Activated T-helper 17 cell treated with anti-CD3 and anti-CD28 coated beads, Interleukin-2, amount 50 U/mL, for 72 hours (primary cell): ENCODE measurements at regions not wholly inside any gene's neighbourhood (a gene's known extent, or its start where the extent isn't known, plus 50 kb on each side); places are given as distances from the start of the nearest gene placed in this dataset.

Experiments used
- ATAC-seq: fragments of 150-1000 bp; cut with Tn5 transposase; replicated peaks from 2 replicates; pipeline ENCODE4 v1.10.0; 2021; ENCODE audit warnings: mild to moderate bottlenecking, moderate library complexity
- H3K27ac Mint-ChIP-seq: one replicate; pipeline ENCODE4 v1.8.0; 2022; ENCODE audit warnings: mixed read lengths
- H3K27me3 Mint-ChIP-seq: one replicate; pipeline ENCODE4 v1.8.0; 2022; ENCODE audit warnings: mixed read lengths
- H3K36me3 Mint-ChIP-seq: one replicate; pipeline ENCODE4 v1.8.0; 2022; ENCODE audit warnings: low read depth, mild to moderate bottlenecking, mixed read lengths
- H3K4me1 Mint-ChIP-seq: one replicate; pipeline ENCODE4 v1.8.0; 2022; ENCODE audit warnings: mixed read lengths
- H3K4me3 Mint-ChIP-seq: one replicate; pipeline ENCODE4 v1.8.0; 2022; ENCODE audit warnings: mild to moderate bottlenecking, mixed read lengths
- H3K9me3 Mint-ChIP-seq: one replicate; pipeline ENCODE4 v1.8.0; 2022; ENCODE audit warnings: mixed read lengths

DNA sequence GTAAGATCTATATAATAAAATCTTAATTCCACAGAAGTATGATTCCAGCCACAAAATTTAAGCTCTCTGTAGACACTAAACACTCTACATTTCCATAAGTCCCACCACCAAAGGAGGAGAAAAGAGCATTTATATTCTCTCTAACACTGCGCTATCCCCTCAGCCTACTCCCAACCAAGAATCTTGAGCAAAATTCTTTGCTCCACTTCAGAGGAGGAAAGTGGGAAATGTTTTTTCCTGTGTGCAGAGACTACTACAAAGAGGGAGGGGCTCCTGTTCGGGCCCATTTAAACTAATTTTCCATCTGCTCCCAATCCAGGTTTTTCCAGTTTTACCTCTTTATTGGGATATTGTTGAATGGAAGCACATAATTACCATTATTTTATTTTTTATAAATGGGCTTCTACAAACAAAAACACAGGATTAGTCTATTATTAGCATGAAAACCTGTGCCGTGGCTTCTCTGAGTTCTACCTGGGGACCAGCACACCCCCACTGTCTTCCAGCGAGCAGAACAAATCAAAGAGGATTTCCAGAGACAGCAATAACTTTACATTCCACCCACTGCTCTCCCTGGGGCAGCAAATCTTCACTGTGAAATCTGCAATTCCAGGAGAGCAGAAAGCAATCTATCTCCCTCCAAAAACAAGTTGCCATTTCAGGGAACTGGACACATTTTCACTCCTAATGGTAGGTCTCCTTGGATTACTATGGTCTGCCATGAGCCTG, 174.0 kb downstream of the DAD1 start:
- no peak overlapping the region for H3K4me3 Mint-ChIP-seq
- H3K36me3 Mint-ChIP-seq = no peaks in the 10 kb centered on the region
- no peak for ATAC-seq
- no peaks in the 10 kb centered on the region for H3K9me3 Mint-ChIP-seq
- no peaks in the 10 kb centered on the region for H3K27me3 Mint-ChIP-seq
- no peak overlapping the region for H3K27ac Mint-ChIP-seq
- no peaks in the 10 kb centered on the region for H3K4me1 Mint-ChIP-seq

- Mint-ChIP-seq H3K4me1 (no peaks in the 10 kb centered on the region), H3K27me3 (no peaks in the 10 kb centered on the region), H3K36me3 (no peaks in the 10 kb centered on the region), H3K4me3 (no peak overlapping the region), H3K9me3 (no peaks in the 10 kb centered on the region), H3K27ac (no peak overlapping the region)
- no peak for ATAC-seq
These were observed 176.1 kb downstream of the DAD1 start for GRCh38 chr14:22412926-22413411.

- ATAC-seq = no peak
- Mint-ChIP-seq H3K36me3 (no peaks in the 10 kb centered on the region), H3K4me3 (no peak overlapping the region), H3K4me1 (no peaks in the 10 kb centered on the region), H3K27ac (no peak overlapping the region), H3K27me3 (no peaks in the 10 kb centered on the region), H3K9me3 (no peaks in the 10 kb centered on the region)
These were observed 177.5 kb downstream of the DAD1 start for GRCh38 chr14:22411398-22412055.

DNA sequence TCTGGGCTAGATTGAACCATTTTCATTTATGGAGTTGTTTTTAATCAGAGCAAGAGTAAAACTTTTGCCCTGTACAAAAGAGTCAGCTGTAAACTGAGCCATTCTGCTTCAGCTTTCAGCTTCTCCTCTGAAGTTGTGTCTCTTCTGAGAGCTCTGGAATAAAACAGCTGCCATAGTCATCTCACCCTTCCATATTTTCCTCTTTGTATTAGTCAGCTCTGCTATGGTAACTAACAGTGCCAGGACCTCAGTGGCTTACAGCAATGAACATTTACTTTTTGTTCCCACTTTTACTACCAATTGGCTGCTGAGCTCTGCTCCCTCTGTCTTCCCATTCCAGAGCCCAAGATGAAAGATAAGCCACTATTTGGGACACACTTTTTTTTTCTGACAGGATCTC, 178.5 kb downstream of the DAD1 start:
- Mint-ChIP-seq H3K27me3 (no peaks in the 10 kb centered on the region), H3K36me3 (no peaks in the 10 kb centered on the region), H3K4me3 (no peak overlapping the region), H3K27ac (no peak overlapping the region), H3K9me3 (no peaks in the 10 kb centered on the region), H3K4me1 (no peaks in the 10 kb centered on the region)
- ATAC-seq = no peak

DNA sequence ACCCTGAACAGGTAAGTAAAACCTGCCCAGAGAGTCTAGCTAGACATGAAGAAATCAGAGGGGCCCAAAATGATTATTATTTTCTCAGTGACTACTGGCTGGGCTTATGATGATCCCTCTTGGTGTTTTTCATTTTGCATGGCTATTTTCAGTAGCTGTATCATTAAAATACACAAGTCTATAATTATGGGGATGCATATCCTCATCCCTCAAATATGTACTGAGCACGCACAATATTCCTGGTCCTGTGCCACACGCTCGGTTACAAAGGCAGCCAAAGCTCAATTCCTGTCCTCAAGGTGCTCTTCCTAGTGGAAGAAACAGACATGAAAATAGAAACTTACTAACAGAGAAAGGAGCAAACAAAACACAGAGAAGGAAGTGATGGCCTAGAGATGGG, 180.0 kb downstream of the DAD1 start:
- Mint-ChIP-seq H3K36me3 (no peaks in the 10 kb centered on the region), H3K4me3 (no peak overlapping the region), H3K9me3 (no peaks in the 10 kb centered on the region), H3K27me3 (no peaks in the 10 kb centered on the region), H3K27ac (no peak overlapping the region), H3K4me1 (no peaks in the 10 kb centered on the region)
- no peak for ATAC-seq

- H3K27me3 Mint-ChIP-seq = no peaks in the 10 kb centered on the region
- H3K27ac Mint-ChIP-seq = no peak overlapping the region
- H3K4me1 Mint-ChIP-seq = no peaks in the 10 kb centered on the region
- no peak for ATAC-seq
- H3K9me3 Mint-ChIP-seq = no peaks in the 10 kb centered on the region
- no peak overlapping the region for H3K4me3 Mint-ChIP-seq
- no peaks in the 10 kb centered on the region for H3K36me3 Mint-ChIP-seq
These were observed 180.5 kb downstream of the DAD1 start for GRCh38 chr14:22408547-22408946.

GRCh38 chr14:22407033-22407432, 182.0 kb downstream of the DAD1 start:
- Mint-ChIP-seq H3K9me3 (no peaks in the 10 kb centered on the region), H3K27me3 (no peaks in the 10 kb centered on the region), H3K4me3 (no peak overlapping the region), H3K36me3 (no peaks in the 10 kb centered on the region), H3K27ac (no peak overlapping the region), H3K4me1 (no peaks in the 10 kb centered on the region)
- no peak for ATAC-seq

- ATAC-seq = no peak
- Mint-ChIP-seq H3K9me3 (no peaks in the 10 kb centered on the region), H3K27me3 (no peaks in the 10 kb centered on the region), H3K4me3 (no peak overlapping the region), H3K36me3 (no peaks in the 10 kb centered on the region), H3K27ac (no peak overlapping the region), H3K4me1 (no peaks in the 10 kb centered on the region)
These were observed 183.8 kb downstream of the DAD1 start for GRCh38 chr14:22405201-22405600.

DNA sequence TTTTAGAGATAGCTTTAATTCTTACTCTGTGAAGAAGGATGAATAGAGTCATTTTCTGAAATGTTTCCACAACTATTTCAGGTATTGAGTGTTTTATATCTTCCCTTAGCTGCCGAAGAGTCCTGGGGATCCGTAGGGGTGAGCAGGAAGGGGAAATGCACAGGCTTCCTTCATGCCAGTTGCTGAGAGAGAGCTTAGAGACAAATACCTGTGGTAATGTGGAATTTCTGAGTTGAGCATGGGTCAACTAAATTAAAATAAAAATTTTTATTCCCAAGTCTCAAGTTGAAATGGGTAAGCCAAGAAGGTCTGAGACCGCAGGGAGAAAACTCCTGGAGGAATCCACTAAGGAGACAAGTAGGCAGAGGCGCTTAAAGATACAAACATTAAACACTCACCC, 185.7 kb downstream of the DAD1 start:
- Mint-ChIP-seq H3K27me3 (no peaks in the 10 kb centered on the region), H3K36me3 (no peaks in the 10 kb centered on the region), H3K27ac (no peak overlapping the region), H3K9me3 (no peaks in the 10 kb centered on the region), H3K4me3 (no peak overlapping the region), H3K4me1 (no peaks in the 10 kb centered on the region)
- no peak for ATAC-seq

- Mint-ChIP-seq H3K27me3 (no peaks in the 10 kb centered on the region), H3K9me3 (no peaks in the 10 kb centered on the region), H3K36me3 (no peaks in the 10 kb centered on the region), H3K27ac (no peak overlapping the region), H3K4me1 (no peaks in the 10 kb centered on the region), H3K4me3 (no peak overlapping the region)
- ATAC-seq = no peak
These were observed 188.3 kb downstream of the DAD1 start for GRCh38 chr14:22400655-22401259.

DNA sequence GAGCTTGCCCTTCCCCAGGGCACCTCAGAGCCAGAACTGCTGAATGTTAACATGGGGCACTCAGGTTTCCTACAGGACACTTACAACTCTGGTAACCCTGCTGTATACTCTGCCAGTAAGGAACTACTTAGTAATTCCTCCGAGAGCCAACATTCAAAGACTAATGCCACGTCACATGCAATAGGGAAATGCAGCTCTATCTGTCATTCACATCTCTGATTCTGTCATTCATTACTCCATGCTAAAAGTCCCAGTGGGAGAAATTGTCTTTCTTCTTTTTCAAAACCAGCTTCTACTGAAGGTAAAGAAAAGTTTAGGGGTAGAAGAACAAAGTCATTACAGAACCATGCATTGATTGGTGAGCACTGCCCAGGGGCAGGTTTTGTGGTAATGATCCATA, 189.2 kb downstream of the DAD1 start:
- Mint-ChIP-seq H3K27ac (no peak overlapping the region), H3K4me1 (no peaks in the 10 kb centered on the region), H3K9me3 (no peaks in the 10 kb centered on the region), H3K36me3 (no peaks in the 10 kb centered on the region), H3K27me3 (no peaks in the 10 kb centered on the region), H3K4me3 (no peak overlapping the region)
- no peak for ATAC-seq

GRCh38 chr14:22397221-22397737, 191.7 kb downstream of the DAD1 start:
- H3K36me3 Mint-ChIP-seq = no peaks in the 10 kb centered on the region
- no peaks in the 10 kb centered on the region for H3K27me3 Mint-ChIP-seq
- H3K27ac Mint-ChIP-seq = no peak overlapping the region
- H3K4me3 Mint-ChIP-seq = no peak overlapping the region
- no peak for ATAC-seq
- no peaks in the 10 kb centered on the region for H3K4me1 Mint-ChIP-seq
- H3K9me3 Mint-ChIP-seq = no peaks in the 10 kb centered on the region

GRCh38 chr14:22395803-22396202, 193.2 kb downstream of the DAD1 start:
- Mint-ChIP-seq H3K4me1 (no peaks in the 10 kb centered on the region), H3K27ac (no peak overlapping the region), H3K9me3 (no peaks in the 10 kb centered on the region), H3K4me3 (no peak overlapping the region), H3K27me3 (no peaks in the 10 kb centered on the region), H3K36me3 (no peaks in the 10 kb centered on the region)
- ATAC-seq = no peak

GRCh38 chr14:22394616-22395015, 194.4 kb downstream of the DAD1 start:
- Mint-ChIP-seq H3K4me1 (no peaks in the 10 kb centered on the region), H3K9me3 (no peaks in the 10 kb centered on the region), H3K4me3 (no peak overlapping the region), H3K36me3 (no peaks in the 10 kb centered on the region), H3K27ac (no peak overlapping the region), H3K27me3 (no peaks in the 10 kb centered on the region)
- no peak for ATAC-seq

GRCh38 chr14:22393796-22394195, 195.2 kb downstream of the DAD1 start:
- no peaks in the 10 kb centered on the region for H3K9me3 Mint-ChIP-seq
- no peaks in the 10 kb centered on the region for H3K36me3 Mint-ChIP-seq
- no peak overlapping the region for H3K4me3 Mint-ChIP-seq
- no peaks in the 10 kb centered on the region for H3K4me1 Mint-ChIP-seq
- no peaks in the 10 kb centered on the region for H3K27me3 Mint-ChIP-seq
- H3K27ac Mint-ChIP-seq = no peak overlapping the region
- ATAC-seq = no peak
